Stimulated activated CD4-positive, alpha-beta T cell treated with anti-CD3 and anti-CD28 coated beads, Interleukin-4, amount 100 ng/mL, for 24 hours (primary cell): ENCODE measurements at regions not wholly inside any gene's neighbourhood (a gene's known extent, or its start where the extent isn't known, plus 50 kb on each side); places are given as distances from the start of the nearest gene placed in this dataset.

Experiments used
- DNase-seq: peaks from one replicate; pipeline ENCODE4 v3.0.0-alpha.2; 2020

DNA sequence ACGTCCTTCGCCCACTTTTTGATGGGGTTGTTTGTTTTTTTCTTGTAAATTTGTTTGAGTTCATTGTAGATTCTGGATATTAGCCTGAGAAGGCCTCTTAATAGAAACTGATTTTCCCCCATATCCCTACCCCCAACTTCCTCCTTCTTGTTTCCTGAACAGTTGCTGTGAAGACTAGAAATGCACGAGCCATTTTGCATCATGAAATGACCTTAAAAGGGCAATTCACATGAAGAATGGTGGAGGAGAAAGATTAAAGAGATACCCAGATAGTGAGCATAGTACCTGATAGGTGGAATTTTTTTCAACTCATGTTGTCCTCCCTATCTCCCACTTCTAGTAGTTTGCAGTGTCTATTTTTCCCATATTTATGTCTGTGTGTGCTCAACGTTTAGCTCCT is 55.2 kb upstream of the KCNH8 start:
- DNase-seq = no peak

DNA sequence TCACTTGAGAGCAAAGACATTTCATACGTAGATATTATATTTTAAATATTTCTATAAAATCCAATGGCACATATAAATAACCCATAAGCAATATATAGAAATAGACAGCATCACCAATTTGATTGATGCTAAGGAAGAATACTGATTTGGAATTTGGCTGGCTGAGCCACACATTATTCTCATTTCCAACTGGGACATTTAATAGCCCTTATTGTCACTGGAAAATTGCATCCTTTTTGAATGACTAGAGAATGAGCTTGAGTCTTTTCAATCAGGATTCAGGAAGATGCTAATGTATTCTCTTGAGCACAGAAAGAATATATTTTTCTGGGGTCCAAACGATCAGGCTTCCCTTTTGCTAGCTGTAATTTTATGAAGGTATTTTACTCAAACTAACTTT is 70.9 kb upstream of the KCNH8 start:
- DNase-seq = no peak

DNA sequence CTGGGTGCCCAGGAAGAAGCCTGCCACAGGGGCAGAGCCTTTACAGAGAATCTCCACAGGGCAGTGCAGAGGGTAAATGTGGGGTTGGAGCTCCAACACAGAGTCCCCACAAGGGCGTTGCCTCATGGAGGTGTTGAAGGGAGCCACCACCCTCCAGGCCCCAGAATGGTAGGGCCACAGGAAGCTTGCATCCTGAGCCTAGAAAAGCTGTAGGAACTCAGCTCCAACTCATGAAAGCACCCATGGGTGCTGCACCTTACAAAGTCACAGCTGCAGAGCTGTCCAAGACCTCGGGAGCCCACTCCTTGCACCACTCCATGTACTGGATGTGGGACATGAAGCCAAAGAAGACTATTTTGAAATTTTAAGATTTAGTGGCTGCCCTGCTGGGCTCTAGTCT is 73.3 kb upstream of the KCNH8 start:
- DNase-seq = no peak

GRCh38 chr3:19074257-19074900 is 73.9 kb upstream of the KCNH8 start:
- no peak for DNase-seq

- no peak for DNase-seq
Measured at GRCh38 chr3:19073341-19074105, 74.8 kb upstream of the KCNH8 start.

GRCh38 chr3:19070325-19070724 is 78.0 kb upstream of the KCNH8 start:
- no peak for DNase-seq

- no peak for DNase-seq
Measured at GRCh38 chr3:19065027-19065426, 83.3 kb upstream of the KCNH8 start.

DNA sequence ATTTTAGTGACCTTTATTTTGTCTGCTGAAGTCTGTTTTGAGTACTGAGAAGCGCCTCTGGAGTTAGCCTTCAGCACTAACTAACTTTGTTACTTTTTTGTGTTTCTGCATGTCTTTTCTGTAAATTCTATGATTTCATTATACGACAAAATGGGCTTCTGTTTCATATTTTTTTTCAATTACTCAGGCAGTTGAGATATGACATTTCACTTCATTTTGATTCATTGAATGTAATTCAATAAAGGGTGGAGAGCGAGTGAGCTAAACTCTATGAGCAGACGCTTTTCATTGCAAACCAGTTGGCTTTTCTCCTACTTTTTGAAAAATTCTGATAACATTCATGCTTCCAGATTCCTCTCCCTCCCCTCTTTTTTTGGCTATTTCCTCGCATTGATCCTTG is 84.4 kb upstream of the KCNH8 start:
- DNase-seq = no peak

- DNase-seq = no peak
Measured at GRCh38 chr3:19060404-19060803, 87.9 kb upstream of the KCNH8 start.

GRCh38 chr3:19052874-19053273 is 95.4 kb upstream of the KCNH8 start:
- DNase-seq = no peak

- no peak for DNase-seq
Measured at GRCh38 chr3:19046440-19046839, 101.9 kb upstream of the KCNH8 start.

- no peak for DNase-seq
Measured at GRCh38 chr3:19030522-19030839, 117.8 kb upstream of the KCNH8 start.

- DNase-seq = no peak
Measured at GRCh38 chr3:19029837-19030521, 118.3 kb upstream of the KCNH8 start.

GRCh38 chr3:19025441-19025840 is 122.9 kb upstream of the KCNH8 start:
- no peak for DNase-seq

DNA sequence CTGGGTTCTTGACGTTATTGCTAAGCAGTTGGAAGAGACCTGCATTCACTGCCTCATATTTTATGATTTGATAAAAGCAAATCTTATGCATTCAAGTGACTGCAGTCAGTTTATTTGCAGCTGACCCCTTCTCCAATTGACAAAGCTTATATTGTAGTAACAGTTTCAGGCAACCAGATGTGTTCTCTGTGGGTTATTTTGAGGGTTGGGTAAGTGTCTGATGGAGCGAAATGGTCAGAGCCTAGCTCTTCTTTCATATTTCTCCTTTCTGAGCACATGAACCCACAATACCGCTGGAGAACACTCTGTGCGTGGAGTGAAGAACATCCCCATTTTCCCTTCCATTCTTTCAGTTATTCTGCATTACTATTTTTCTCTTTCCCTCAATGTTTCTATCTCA is 125.8 kb upstream of the KCNH8 start:
- no peak for DNase-seq

DNA sequence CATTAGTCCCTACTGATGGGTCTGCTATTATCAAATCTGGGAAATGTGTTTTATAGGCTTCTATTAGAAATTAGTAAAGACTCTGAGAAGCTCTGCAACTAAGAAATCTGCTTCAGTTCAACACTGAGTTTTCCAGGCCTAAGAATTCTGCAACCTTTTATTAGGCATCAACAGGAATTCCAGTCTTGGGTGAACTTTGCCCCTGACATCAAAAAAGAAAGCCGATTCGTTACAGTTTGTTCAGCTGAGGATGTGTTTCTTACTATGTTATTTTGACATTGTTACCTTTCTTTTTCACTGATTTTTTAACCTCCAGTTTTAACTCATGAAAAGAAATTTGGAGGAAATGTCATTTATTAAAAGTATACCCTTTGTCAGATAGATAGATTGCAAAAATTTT is 131.5 kb upstream of the KCNH8 start:
- no peak for DNase-seq

DNA sequence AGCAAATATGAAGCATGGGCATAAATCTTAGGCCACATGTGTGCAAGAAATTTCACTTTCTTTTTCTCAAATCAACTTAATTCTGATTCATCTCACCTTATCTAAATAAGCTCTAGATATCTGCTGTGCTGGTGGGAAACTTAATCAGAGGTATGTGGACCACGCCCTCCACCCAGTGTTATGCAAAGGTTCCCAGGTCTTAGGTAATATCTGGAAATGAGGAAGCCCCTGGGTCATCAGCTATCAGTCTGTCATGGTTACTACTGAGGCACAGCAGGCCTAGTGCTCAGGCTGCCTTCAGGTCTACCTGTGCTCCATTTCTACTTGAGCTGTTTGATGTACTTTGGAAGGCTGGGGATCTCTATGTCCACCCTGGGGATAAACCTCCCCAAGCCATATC is 134.4 kb upstream of the KCNH8 start:
- DNase-seq = no peak

DNA sequence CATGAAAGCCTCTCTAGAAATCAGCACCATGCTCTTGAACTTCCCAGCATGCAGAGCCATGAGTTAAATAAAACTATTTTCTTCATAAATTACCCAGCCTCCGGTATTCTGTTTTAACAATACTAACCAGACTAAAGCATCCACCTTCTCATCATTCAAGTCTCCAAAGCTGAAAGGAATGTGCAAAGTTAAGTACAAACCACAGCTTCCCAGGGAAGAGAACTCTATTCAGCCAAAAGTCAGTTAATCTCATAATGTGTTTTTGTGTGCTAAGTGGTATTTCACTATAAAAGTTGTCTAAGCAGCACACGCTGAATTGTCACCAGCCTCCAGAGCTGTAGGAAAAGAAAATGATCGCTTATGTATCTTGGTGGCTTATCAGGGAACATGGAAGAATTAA is 135.5 kb upstream of the KCNH8 start:
- DNase-seq = no peak

DNA sequence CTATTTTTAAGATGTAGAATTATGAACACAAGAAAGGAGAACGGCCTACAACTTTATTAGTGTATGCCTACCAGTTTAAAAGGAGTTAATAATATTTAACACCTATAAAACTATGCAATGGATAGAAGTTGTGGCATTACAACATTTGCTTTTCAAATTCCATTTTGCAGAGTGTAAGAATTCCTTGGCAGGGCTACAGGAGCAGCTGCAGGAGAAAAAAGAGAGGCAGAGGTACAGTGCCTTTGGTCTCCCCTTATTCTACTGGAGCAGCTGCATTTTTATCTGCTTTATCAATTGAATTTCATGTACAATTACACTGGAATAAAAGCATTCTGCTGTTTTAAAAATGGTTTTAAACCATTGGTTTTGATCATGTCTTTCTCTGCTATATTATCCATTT is 145.7 kb upstream of the KCNH8 start:
- no peak for DNase-seq

GRCh38 chr3:18998069-18998468 is 150.2 kb upstream of the KCNH8 start:
- DNase-seq = no peak

GRCh38 chr3:18992709-18993108 is 155.6 kb upstream of the KCNH8 start:
- no peak for DNase-seq

- no peak for DNase-seq
Measured at GRCh38 chr3:18989237-18989795, 159.0 kb upstream of the KCNH8 start.

DNA sequence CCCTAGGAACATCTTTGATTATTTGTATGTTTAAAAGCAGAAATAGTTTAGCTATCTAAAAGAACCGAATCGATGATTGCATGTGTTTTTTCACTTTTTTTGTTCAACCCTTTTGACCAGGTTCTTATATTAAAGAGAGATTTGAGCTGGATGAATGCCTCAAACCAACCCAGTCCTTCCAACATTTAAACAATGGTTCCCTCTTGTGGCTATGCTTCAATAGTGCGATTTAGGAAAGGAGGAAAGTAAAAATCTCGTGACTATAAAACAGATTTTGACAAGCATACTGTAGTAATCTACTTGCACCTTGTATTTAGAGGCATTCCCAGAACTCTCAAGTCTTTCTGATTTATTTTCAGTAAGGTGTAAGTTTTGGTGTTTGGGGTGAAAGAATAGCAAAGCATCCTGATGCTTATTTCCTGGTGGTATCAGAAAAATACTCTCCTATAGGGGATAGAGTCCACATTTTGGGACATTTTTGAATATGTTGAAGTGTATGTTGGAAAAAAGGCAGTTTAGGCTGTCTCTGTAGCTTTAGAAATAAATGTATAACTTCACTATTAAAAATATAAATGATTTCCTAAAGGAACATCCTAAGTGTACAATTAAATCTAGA is 159.6 kb upstream of the KCNH8 start:
- no peak for DNase-seq
